ENCODE measurements at regions not wholly inside any gene's neighbourhood (a gene's known extent, or its start where the extent isn't known, plus 50 kb on each side); places are given as distances from the start of the nearest gene placed in this dataset.

DNA sequence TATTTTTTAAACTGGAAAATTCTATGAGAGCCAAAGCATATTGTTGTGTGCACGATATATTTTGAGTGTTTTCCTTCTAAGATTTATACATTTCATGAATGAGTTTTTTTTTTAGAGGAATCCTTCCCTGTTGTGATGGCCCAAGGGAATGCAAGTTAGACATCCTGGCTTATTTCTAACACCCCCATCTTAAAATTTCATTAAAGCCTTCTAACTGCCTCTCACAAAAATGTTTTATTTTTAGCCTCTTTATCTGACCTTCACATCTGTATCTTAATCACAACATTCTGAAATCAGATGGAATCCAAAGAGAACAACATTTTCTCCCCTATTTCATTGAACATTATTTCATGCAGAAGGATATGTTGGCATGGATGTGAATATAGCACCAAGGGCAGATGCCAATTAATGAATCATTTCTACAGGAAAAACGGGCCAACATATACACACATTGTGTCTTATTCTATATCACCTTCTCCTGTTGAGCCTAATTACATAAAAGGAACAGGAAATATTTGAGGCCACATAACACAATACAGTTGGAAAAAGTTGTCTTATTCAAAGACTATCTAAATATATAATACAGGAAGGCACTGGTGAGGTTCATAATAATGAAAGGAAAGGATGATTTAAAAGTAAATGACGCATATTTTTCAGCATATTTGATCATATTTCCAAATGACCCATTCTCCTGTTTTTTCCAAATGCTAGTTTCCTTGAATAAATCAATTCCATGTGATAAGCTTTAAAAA lies 455.5 kb downstream of the TTLL7 start:
- TF ChIP-seq FOXP2 (optimal IDR thresholded peaks at IDR 0.05; ENCODE audit: borderline replicate concordance, extremely low read depth, extremely low read length, insufficient read depth) (no peak), TAF1 (IDR thresholded peaks at IDR 0.05; ENCODE audit: borderline replicate concordance, insufficient read depth, low read length) (no peak), POLR2AphosphoS5 (IDR thresholded peaks at IDR 0.05; ENCODE audit: low read depth, low read length) (no peak), REST (IDR thresholded peaks at IDR 0.05; ENCODE audit: insufficient read depth in 1 of 2, low read depth in 2 of 2, low read length in 2 of 2) (no peak), SIN3A (IDR thresholded peaks at IDR 0.05; ENCODE audit: borderline replicate concordance, insufficient read depth, low read length) (no peak)

DNA sequence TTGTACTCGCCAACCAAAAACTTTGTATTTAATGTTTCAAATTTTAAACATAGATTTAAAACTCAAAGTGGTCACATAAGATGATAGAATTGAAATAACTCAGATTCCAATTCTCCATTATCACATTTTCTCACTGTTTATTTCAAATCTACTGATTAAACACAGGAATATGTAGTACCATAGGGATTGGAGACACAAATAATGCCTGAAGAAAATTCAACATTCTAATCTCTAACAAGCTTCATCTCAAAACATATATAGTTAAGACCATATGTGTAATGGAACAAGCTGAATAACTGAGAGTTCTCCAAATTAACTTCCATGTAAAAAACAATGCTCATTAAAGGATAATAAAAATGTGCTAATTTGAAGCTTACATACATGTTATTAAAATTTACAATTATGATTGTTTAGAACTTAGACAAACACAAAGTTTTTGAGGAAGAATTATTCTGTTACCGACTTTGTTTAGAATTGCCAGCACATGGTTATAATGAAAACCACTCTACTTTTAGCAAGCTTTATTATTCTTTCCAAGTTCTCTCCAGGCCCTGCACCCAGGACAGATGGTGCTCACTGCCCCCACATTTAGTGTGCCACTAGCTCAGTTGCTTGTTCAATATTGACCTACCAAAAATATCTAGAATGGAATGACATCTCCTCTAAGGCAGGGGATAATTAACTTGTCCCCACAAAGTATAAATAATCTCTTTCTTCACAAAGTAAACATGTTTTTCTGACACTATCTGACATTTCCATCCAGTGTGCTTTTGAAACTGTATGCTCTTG lies 467.2 kb downstream of the TTLL7 start:
- no peak for TF ChIP-seq FOXP2 (optimal IDR thresholded peaks at IDR 0.05; ENCODE audit: borderline replicate concordance, extremely low read depth, extremely low read length, insufficient read depth)
- no peak for TF ChIP-seq TAF1 (IDR thresholded peaks at IDR 0.05; ENCODE audit: borderline replicate concordance, insufficient read depth, low read length)
- TF ChIP-seq SIN3A (IDR thresholded peaks at IDR 0.05; ENCODE audit: borderline replicate concordance, insufficient read depth, low read length), result no peak

- TF ChIP-seq SIN3A (IDR thresholded peaks at IDR 0.05; ENCODE audit: borderline replicate concordance, insufficient read depth, low read length) (no peak), POLR2AphosphoS5 (IDR thresholded peaks at IDR 0.05; ENCODE audit: low read depth, low read length) (no peak), FOXP2 (optimal IDR thresholded peaks at IDR 0.05; ENCODE audit: borderline replicate concordance, extremely low read depth, extremely low read length, insufficient read depth) (no peak), TAF1 (IDR thresholded peaks at IDR 0.05; ENCODE audit: borderline replicate concordance, insufficient read depth, low read length) (no peak), REST (IDR thresholded peaks at IDR 0.05; ENCODE audit: insufficient read depth in 1 of 2, low read depth in 2 of 2, low read length in 2 of 2) (no peak)
These were observed 468.4 kb downstream of the TTLL7 start for GRCh38 chr1:83530506-83530905.

DNA sequence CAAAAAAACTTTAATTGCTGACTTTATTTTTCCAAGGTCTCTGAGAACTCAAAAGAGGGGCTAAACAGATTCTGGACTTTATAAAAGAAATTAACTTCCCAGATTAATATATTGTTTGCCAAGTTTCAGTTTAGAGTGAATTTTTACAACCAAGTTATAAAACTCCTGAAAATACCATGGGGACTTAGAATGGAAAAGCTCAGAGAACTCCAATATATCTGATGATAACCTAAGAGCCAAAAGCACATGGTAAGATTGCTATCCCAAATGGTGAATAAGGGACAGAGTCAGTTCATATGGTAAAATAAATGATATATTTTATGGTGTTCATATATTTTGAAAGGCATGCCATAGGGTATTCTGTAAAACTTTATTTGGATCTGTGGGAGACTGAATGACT lies 470.9 kb downstream of the TTLL7 start:
- no peak for TF ChIP-seq POLR2AphosphoS5 (IDR thresholded peaks at IDR 0.05; ENCODE audit: low read depth, low read length)
- TF ChIP-seq FOXP2 (optimal IDR thresholded peaks at IDR 0.05; ENCODE audit: borderline replicate concordance, extremely low read depth, extremely low read length, insufficient read depth), result no peak
- no peak for TF ChIP-seq REST (IDR thresholded peaks at IDR 0.05; ENCODE audit: insufficient read depth in 1 of 2, low read depth in 2 of 2, low read length in 2 of 2)
- no peak for TF ChIP-seq TAF1 (IDR thresholded peaks at IDR 0.05; ENCODE audit: borderline replicate concordance, insufficient read depth, low read length)
- no peak for TF ChIP-seq SIN3A (IDR thresholded peaks at IDR 0.05; ENCODE audit: borderline replicate concordance, insufficient read depth, low read length)

DNA sequence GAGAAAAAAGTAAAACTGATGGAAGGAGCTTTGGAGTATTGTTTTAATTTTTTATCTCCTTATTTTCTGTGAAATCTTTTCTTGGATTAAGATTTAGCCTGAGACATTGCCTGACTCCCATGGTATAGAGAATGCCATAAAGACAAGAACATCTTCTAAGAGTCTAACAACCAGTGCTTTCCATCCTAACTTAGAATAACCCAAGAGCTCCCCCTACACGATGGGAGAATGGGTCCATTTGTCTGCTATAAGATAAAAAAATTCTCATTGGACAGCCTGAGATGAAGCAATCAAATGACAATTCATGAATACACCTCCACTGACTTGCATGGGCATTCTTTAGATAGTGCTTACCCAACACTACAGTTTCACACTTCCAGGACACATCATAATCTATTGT lies 478.1 kb downstream of the TTLL7 start:
- no peak for TF ChIP-seq REST (IDR thresholded peaks at IDR 0.05; ENCODE audit: insufficient read depth in 1 of 2, low read depth in 2 of 2, low read length in 2 of 2)
- no peak for TF ChIP-seq POLR2AphosphoS5 (IDR thresholded peaks at IDR 0.05; ENCODE audit: low read depth, low read length)
- no peak for TF ChIP-seq SIN3A (IDR thresholded peaks at IDR 0.05; ENCODE audit: borderline replicate concordance, insufficient read depth, low read length)
- no peak for TF ChIP-seq FOXP2 (optimal IDR thresholded peaks at IDR 0.05; ENCODE audit: borderline replicate concordance, extremely low read depth, extremely low read length, insufficient read depth)
- TF ChIP-seq TAF1 (IDR thresholded peaks at IDR 0.05; ENCODE audit: borderline replicate concordance, insufficient read depth, low read length), result no peak
